ENCODE measurements at regions not wholly inside any gene's neighbourhood (a gene's known extent, or its start where the extent isn't known, plus 50 kb on each side); places are given as distances from the start of the nearest gene placed in this dataset.

DNA sequence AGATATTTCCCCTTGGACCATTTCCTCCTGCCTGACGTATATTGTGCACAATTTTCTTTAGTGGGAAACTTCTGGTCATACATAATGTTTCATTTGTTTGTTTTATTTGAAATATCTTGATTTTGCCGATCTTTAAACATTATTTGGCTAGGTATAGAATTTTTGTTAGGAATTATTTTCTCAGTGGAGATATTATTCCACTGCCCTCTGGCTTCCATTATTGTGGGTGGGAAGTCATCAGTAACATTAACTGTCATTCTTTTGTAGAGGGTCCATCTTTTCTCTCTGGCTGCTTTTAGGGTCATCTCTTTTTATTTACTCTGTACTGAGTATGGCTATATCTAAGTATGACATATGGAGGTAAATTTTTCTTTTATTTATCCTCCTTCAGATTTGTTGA is 135.5 kb upstream of the LIPC start:
- FAIRE-seq (no peak), DNase-seq (ENCODE audit: insufficient read length, low spot score) (no peak)
- TF ChIP-seq POLR2A (IDR thresholded peaks at IDR 0.05; ENCODE audit: low read depth, low read length) = no peak

DNA sequence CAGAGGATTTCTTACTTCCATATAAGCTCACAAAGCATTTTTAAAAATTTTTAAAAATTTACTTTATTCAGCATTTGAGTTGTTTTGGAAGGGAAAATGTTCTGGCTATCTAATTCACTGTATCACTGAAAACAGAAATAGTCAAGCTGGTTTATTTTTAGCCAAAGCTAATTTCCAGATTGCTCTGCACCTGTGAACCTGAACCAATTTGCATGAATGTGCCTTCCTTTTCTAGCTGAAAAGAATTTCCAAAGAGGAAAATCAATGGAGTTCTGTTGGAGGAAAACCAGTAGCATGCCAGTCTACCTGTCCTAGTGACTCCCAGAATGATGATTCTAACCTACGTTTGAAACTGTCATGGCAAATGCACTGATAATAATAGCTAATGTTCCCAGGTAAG is 134.2 kb upstream of the LIPC start:
- no peak for TF ChIP-seq POLR2A (IDR thresholded peaks at IDR 0.05; ENCODE audit: low read depth, low read length)
- DNase-seq (ENCODE audit: insufficient read length, low spot score) (no peak), FAIRE-seq (no peak)

DNA sequence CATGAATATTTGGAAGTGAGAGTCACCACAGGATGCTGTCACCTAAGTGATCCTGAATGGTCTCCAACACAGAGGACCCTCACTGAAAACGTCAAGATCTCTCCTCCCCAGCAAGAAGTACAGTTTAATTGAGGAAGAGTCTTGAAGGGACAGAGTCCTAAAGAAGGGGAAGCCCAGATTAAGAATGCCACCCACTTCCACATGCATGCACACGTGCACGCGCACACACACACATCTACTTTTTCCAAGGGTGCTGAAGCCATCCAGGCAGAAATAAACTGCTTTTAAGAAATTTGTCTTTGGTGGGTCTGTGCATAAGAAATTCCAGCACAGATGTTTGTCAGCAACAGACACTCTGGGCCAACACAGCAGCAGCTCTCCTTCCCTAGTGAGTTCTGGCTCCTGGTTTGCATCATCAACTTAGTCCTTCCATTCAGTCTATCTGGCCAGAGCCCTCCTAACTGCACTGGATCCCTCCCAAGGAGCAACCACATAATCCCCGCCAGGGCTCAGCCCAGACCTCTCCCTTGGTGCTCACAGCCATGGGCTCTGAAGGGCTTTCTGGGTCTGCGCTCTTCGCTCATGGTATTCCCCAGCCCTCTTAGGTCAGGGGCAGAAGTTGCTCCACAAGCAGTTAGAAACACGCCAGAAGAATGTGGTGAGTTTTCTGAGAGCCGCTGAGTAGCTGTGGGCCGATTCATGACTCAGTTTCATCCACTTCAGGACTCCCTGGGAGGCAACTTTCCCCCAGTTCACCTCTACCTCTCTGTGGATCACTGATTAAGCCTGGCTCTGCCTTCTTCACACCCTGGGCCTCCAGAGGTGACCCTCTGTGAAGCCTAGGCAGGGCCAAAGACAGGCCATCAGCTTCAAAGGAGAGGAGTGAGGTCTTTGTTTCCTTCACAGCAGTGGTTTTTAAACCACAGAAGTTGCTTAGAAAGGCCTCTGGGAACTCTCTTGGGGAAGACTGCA is 132.6 kb upstream of the LIPC start:
- TF ChIP-seq POLR2A (IDR thresholded peaks at IDR 0.05; ENCODE audit: low read depth, low read length) = no peak
- FAIRE-seq = no peak
- no peak for DNase-seq (ENCODE audit: insufficient read length, low spot score)

DNA sequence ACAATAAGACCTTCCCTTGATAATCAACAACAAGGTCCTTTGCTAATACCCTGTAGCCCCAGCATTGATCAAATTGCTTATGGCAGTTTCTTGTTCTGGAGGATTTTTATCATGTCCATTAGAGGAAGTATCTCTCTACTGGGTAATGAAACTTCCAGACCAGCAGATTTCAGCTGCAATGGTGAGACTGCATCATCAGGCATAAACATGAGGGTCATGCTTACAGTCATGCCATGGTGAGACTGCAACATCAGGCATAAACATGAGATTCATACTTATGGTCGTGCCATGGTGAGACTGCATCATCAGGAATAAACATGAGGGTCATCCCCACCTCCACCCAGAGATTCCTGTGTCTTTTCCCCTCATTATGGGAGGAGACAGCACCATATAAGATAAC is 129.0 kb upstream of the LIPC start:
- no peak for FAIRE-seq
- TF ChIP-seq POLR2A (IDR thresholded peaks at IDR 0.05; ENCODE audit: low read depth, low read length) = no peak
- DNase-seq (ENCODE audit: insufficient read length, low spot score) = no peak

DNA sequence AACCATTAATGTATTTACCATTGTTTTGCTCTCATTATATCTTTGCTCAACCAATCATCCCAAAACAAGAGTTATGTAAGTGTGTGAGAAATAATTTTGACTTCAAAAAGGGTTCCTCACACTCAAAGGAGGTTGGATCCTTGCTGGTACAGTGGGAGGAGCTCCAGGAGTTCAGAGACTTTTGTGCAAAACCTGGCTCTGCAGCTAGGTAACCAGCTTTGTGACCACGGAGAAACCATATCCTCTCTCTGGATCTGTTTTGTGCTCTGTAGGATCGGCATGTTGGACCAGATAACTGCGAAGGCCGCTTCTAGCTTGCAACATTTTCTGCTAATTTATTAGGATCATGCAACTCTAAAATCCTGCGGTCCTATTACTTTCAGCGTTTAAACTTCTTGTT is 128.6 kb upstream of the LIPC start:
- TF ChIP-seq POLR2A (IDR thresholded peaks at IDR 0.05; ENCODE audit: low read depth, low read length) = no peak
- DNase-seq (ENCODE audit: insufficient read length, low spot score) (no peak), FAIRE-seq (no peak)

DNA sequence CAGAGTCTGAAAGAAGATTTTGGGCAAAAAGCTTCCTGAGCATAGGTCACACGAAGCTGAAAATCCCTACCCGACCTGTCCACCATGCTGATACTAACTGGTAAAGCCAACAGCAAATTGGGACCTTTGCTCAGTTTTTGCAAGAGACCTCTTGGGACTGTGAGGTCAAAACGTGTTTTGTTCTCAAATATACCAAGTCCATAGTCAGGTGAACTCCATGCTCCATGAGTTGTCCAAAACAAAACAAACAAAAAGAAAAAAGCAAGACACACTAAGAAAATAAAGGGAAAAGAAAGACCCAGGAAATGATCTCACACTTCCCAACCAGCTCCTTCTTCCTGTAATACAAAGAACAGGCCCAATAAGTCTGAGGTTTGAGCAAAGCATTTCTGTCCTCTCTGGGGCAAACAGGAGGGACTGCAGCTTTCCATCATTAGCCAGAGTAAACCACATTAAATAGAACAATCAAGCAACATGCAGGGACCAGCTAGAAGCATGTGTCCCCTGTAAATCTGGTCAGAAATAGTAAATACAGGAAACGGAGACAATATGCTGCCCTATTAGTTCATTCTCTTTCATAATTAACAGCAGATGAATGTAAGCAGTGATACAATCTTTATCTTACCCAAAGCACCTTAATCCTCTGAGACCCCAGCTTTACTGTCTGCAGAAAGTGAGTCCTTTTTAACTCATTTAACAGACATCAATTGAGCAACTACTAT is 125.0 kb upstream of the LIPC start:
- DNase-seq (ENCODE audit: insufficient read length, low spot score) = no peak
- no peak for FAIRE-seq

DNA sequence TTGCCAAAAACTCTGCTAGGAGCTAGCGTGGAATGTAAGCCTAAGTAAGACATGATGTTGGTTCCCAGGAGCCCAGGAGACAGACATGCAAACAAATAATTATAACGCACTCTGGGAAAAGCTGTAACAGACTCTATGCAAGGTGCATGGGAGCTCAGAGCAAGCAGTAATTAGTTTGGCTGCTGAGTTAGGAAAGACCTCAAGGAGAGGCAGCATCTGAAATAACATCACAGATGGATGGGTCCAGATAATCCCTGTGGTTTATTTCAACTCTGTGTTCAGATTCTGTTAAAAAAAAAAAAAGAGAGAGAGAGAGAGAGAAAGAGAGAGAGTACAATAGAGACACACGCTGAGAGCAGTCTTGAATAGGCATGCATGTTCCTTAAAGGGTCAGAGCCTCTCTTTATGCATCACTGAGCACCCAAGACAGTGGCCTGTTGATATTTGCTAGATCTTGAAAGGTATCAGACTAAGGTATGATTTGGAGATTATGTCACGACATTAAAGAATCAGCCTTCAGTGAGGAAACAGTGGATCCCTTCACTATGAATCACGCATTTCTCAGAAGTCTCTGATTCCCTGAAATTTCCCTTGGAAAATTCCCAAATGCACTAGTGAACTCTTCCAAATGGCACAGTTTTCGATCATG is 124.4 kb upstream of the LIPC start:
- TF ChIP-seq POLR2A (IDR thresholded peaks at IDR 0.05; ENCODE audit: low read depth, low read length) = no peak
- DNase-seq (ENCODE audit: insufficient read length, low spot score) (no peak), FAIRE-seq (no peak)

More for the DNA sequence above, 125.0 kb upstream of the LIPC start:
- no peak for TF ChIP-seq POLR2A (IDR thresholded peaks at IDR 0.05; ENCODE audit: low read depth, low read length)

DNA sequence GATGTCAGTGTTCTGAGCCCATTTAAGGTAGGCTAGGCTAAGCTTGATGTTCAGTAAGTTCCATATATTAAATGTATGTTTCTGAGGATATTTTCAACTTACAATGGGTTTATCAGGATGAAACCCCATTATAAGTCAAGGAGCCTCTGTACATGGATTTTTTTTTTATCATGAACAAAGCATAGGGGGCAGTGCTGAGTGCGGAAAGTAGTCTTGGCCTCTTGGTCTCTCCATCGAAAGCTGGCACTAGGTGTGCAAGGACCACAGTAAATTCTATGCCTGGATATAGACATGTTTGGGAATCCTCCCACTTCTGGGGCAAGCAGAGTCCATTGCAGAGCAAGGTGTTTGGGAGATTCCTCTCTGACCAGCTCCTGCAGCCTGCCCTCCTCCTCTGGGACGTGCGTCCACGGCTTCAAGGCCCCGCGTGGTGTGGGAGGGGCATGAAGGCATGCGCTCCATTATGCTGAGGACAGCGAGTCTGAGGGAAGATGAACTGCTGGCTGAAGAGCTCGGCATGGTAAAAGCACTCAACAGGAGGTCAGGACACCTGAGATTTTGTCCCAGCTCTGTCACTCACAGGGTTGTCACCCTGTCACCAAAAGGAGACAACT is 122.9 kb upstream of the LIPC start:
- FAIRE-seq = no peak
- DNase-seq (ENCODE audit: insufficient read length, low spot score) = no peak
- TF ChIP-seq POLR2A (IDR thresholded peaks at IDR 0.05; ENCODE audit: low read depth, low read length) = no peak

DNA sequence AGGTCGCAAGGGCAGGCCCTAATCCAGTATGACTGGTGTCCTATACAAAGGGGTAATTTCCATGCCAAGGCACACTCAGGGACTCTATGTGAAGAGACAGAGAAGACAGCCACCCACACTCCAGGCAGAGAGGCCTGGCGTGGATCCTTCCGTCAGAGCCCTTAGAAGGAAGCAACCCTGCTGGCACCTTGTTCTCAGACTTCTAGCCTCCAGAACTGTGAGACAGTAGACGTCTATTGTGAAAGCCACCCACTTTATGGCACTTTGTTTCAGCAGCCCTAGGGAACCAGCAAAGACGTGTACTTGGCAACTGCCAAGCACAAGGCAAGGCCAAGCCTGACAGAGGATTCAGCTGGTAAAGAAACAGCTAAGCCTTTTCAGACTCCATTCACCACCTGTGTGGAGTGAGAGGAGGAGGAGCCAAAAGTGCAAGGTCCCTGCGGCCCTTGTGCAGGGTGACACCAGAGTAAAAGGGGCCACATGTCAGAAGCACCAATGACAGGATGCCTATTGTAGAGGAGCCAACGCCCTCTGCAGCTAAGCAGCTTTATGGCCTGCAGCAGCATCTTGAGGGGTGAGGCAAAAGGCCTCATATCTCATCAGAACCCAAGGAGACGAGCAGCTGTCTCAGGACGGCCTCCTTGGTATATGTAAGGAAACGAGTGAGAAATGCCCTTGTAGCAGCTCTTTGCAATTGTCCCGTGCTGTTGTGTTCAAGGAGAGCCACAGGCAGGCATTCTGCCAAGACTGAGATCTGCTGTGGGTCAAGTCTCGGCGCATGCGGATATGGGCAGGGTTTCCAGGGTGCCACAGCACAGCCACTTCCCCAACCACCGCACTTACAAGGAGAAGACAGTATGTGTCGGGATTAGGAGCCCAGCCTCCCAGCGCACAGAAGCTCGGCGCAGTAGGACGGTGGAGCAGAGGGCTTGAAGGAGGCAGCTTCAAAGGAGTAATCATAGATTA is 121.5 kb upstream of the LIPC start:
- FAIRE-seq (no peak), DNase-seq (ENCODE audit: insufficient read length, low spot score) (no peak)
- TF ChIP-seq POLR2A (IDR thresholded peaks at IDR 0.05; ENCODE audit: low read depth, low read length) = no peak

DNA sequence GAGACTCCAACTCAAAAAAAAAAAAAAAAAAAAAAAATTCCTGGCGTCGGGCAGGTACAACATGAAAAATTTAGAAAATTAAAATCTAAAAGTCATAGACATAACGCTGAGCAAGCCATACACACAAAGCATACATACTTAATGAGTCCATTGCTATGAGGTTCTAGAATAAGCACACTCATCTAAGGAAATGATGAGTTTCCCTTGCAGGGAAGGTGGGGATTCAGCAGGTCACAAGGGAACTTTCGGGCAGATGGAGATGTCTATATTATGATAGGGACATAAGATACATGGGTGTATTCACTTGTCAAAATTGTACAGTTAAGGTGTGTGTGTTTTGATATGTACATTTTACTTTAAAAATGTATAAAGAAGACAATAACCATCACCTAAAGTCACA is 120.2 kb upstream of the LIPC start:
- FAIRE-seq (no peak), DNase-seq (ENCODE audit: insufficient read length, low spot score) (no peak)
- no peak for TF ChIP-seq POLR2A (IDR thresholded peaks at IDR 0.05; ENCODE audit: low read depth, low read length)

DNA sequence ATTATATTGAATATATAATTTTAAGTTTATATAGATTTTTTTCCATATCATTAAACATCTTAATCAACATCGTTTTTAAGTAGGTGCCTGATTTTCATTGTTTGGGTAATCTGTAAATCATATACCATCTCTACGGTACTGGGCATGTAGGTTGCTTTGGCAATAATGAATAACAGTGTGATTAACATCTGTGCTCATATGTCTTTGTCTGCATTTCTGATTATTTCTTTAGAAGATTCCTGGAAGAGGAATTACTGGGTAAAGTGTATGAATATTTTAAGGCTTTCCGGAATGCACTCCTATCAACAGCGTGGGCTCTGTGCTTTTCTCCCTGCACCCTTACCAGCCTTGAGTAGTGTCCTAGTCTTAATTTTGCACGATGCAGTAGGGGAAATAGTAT is 119.8 kb upstream of the LIPC start:
- FAIRE-seq (no peak), DNase-seq (ENCODE audit: insufficient read length, low spot score) (no peak)
- no peak for TF ChIP-seq POLR2A (IDR thresholded peaks at IDR 0.05; ENCODE audit: low read depth, low read length)

DNA sequence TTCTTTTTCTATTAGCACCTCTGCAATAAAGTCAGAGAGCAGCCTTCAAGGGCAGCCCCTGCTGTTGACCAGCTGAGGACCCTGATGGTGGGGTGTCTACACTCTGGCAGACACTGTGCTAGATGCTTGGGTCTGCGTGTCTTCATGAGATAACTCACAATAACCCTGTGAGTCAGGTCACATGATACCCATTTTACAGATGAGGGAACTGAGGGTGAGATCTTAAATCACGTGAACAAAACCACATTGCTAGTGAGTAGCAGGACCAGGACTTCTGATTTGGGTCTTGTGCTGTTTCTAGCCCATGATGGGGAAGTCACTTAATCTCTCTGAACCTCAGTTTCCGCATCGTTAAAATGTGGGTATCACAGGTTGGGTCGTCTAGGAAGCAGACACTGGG is 118.5 kb upstream of the LIPC start:
- no peak for DNase-seq (ENCODE audit: insufficient read length, low spot score)
- TF ChIP-seq POLR2A (IDR thresholded peaks at IDR 0.05; ENCODE audit: low read depth, low read length) = no peak
- FAIRE-seq = no peak
